GM23338 (cell line): ENCODE measurements at regions not wholly inside any gene's neighbourhood (a gene's known extent, or its start where the extent isn't known, plus 50 kb on each side); places are given as distances from the start of the nearest gene placed in this dataset.
A peak's percentile ranks its signal among the peaks of the same experiment; 100 is the strongest.

Experiments
- ATAC-seq: fragments of 200-7000 bp; cut with Tn5 transposase; 3 replicates; pipeline ENCODE4 v1.9.1; 2020
- DNase-seq: peaks from one replicate; pipeline ENCODE4 v3.0.0-alpha.2; 2015; ENCODE audit warnings: low spot score
- H2AFZ ChIP-seq: fragments of 200-600 bp; sonication (generic); 2 replicates; pipeline ENCODE4 v1.8.0; 2016; ENCODE audit warnings: antibody characterized with exemption, mild to moderate bottlenecking, moderate library complexity
- H3F3A ChIP-seq: fragments of 200-600 bp; sonication (generic); replicated peaks from 2 replicates; pipeline ENCODE4 v1.8.0; 2017; ENCODE audit warnings: antibody characterized with exemption, mixed run types, low read depth
- H3K27ac ChIP-seq: fragments of 200-600 bp; sonication (generic); 2 replicates; pipeline ENCODE4 v1.6.1; 2016; ENCODE audit warnings: low read depth
- H3K27me3 ChIP-seq: fragments of 200-600 bp; sonication (generic); 2 replicates; pipeline ENCODE4 v1.8.0; 2016; ENCODE audit warnings: mild to moderate bottlenecking, mixed run types, moderate library complexity; ENCODE audit not compliant: insufficient read depth
- H3K36me3 ChIP-seq: fragments of 200-600 bp; sonication (generic); 2 replicates; pipeline ENCODE4 v1.8.0; 2016; ENCODE audit warnings: mild to moderate bottlenecking; ENCODE audit not compliant: insufficient read depth
- H3K4me1 ChIP-seq: fragments of 200-600 bp; sonication (generic); 2 replicates; pipeline ENCODE4 v1.8.0; 2016; ENCODE audit warnings: mild to moderate bottlenecking, moderate library complexity; ENCODE audit not compliant: insufficient read depth
- H3K4me2 ChIP-seq: fragments of 200-600 bp; sonication (generic); 2 replicates; pipeline ENCODE4 v1.7.1; 2017; ENCODE audit warnings: mixed run types
- H3K4me3 ChIP-seq: fragments of 200-600 bp; sonication (generic); 2 replicates; pipeline ENCODE4 v1.6.1; 2016; ENCODE audit warnings: mixed run types
- H3K79me2 ChIP-seq: fragments of 200-600 bp; sonication (generic); replicated peaks from 2 replicates; pipeline ENCODE4 v1.8.0; 2017; ENCODE audit warnings: mild to moderate bottlenecking; ENCODE audit not compliant: insufficient read depth
- H3K9me2 ChIP-seq: fragments of 200-600 bp; sonication (generic); 2 replicates; pipeline ENCODE4 v1.8.0; 2017; ENCODE audit not compliant: insufficient read depth
- H4K20me1 ChIP-seq: fragments of 200-600 bp; sonication (generic); replicated peaks from 2 replicates; pipeline ENCODE4 v1.8.0; 2017; ENCODE audit warnings: mild to moderate bottlenecking; ENCODE audit not compliant: insufficient read depth
- H3K27ac Mint-ChIP-seq: 2 replicates; pipeline ENCODE4 v1.8.0; 2020; ENCODE audit warnings: inconsistent platforms, mild to moderate bottlenecking, moderate library complexity, mixed read lengths
- H3K27me3 Mint-ChIP-seq: 3 replicates; pipeline ENCODE4 v1.8.0; 2022; ENCODE audit warnings: low read depth, mild to moderate bottlenecking, moderate library complexity, mixed read lengths, inconsistent platforms; ENCODE audit not compliant: insufficient read depth, poor library complexity
- H3K36me3 Mint-ChIP-seq: 3 replicates; pipeline ENCODE4 v1.8.0; 2021; ENCODE audit warnings: low read depth, mild to moderate bottlenecking, inconsistent platforms, moderate library complexity, mixed read lengths
- H3K4me1 Mint-ChIP-seq: 3 replicates; pipeline ENCODE4 v1.8.0; 2020; ENCODE audit warnings: mild to moderate bottlenecking, inconsistent platforms, mixed read lengths
- H3K4me3 Mint-ChIP-seq: 3 replicates; pipeline ENCODE4 v1.8.0; 2021; ENCODE audit warnings: moderate library complexity, mild to moderate bottlenecking, inconsistent platforms, mixed read lengths
- H3K9me3 Mint-ChIP-seq: 3 replicates; pipeline ENCODE4 v1.8.0; 2020; ENCODE audit warnings: moderate library complexity, mild to moderate bottlenecking, inconsistent platforms, mixed read lengths
- CTCF ChIP-seq, 2 experiments: fragments of 200-600 bp in 1 of 2; sonication (generic) in 1 of 2; conservative IDR thresholded peaks; 2 replicates each; pipeline versions ENCODE4 v1.5.1 to v1.6.1; 2016 to 2017; ENCODE audit warnings: antibody characterized with exemption in 2 of 2, low read depth in 2 of 2, mild to moderate bottlenecking in 2 of 2, moderate library complexity in 1 of 2
- EZH2 ChIP-seq: fragments of 200-600 bp; sonication (generic); IDR thresholded peaks from one replicate; pipeline ENCODE4 v1.8.0; 2017; ENCODE audit warnings: antibody characterized with exemption, mild to moderate bottlenecking, low read depth; ENCODE audit not compliant: unreplicated experiment
- EZH2phosphoT487 ChIP-seq: fragments of 200-600 bp; sonication (generic); IDR thresholded peaks from one replicate; pipeline ENCODE4 v1.8.1; 2018; ENCODE audit warnings: antibody characterized with exemption; ENCODE audit not compliant: unreplicated experiment
- POLR2AphosphoS5 ChIP-seq: IDR thresholded peaks from 2 replicates; pipeline ENCODE4 v1.6.1; 2016; ENCODE audit warnings: antibody characterized with exemption, low read depth
- STAT1 ChIP-seq: IDR thresholded peaks from one replicate; pipeline ENCODE4 v1.6.1; 2016; ENCODE audit warnings: antibody characterized with exemption; ENCODE audit not compliant: unreplicated experiment
- ZNF331 ChIP-seq: fragments of 250-450 bp; sonication (Bioruptor Pico); IDR thresholded peaks from 2 replicates; pipeline ENCODE4 v1.5.0; 2020; ENCODE audit warnings: low read depth, mild to moderate bottlenecking, moderate library complexity
- ZNF462 ChIP-seq: fragments of 250-450 bp; sonication (Bioruptor Pico); IDR thresholded peaks from 2 replicates; pipeline ENCODE4 v1.5.0; 2020; ENCODE audit warnings: mild to moderate bottlenecking, moderate library complexity
- TF ChIP-seq, protein P1 (sequence below): IDR thresholded peaks from one replicate; pipeline ENCODE4 v1.6.1; 2018; ENCODE audit warnings: antibody characterized with exemption; ENCODE audit not compliant: unreplicated experiment

- TF ChIP-seq ZNF462 (CRISPR knock-in tag) (no peak), STAT1 (no peak), EZH2phosphoT487 (no peak)
These were observed 165.9 kb downstream of the KLF5 start (continued) for GRCh38 chr13:73224703-73225102.

- Mint-ChIP-seq H3K4me1 (peaks cover 4% of the 10 kb centered on the region; the same call in 2 of the 3 replicates), H3K27ac (no peak overlapping the region), H3K36me3 (no peaks in the 10 kb centered on the region), H3K27me3 (no peaks in the 10 kb centered on the region), H3K9me3 (no peaks in the 10 kb centered on the region), H3K4me3 (no peak overlapping the region)
- DNase-seq (no peak), ATAC-seq (no peak)
- no peaks in the 10 kb centered on the region for H3K79me2 ChIP-seq
- no peaks in the 10 kb centered on the region for H3K36me3 ChIP-seq
- H3K27me3 ChIP-seq = no peaks in the 10 kb centered on the region
- TF ChIP-seq POLR2AphosphoS5 = no peak
- no peaks in the 10 kb centered on the region for H3F3A ChIP-seq
- no peak overlapping the region for H3K4me2 ChIP-seq
- H3K9me2 ChIP-seq = no peaks in the 10 kb centered on the region
- H4K20me1 ChIP-seq = no peaks in the 10 kb centered on the region
- H3K4me1 ChIP-seq = no peaks in the 10 kb centered on the region
- H2AFZ ChIP-seq = no peak overlapping the region
- no peak overlapping the region for H3K27ac ChIP-seq
- no peak overlapping the region for H3K4me3 ChIP-seq
These were observed 164.6 kb downstream of the KLF5 start for GRCh38 chr13:73223372-73223781.

DNA sequence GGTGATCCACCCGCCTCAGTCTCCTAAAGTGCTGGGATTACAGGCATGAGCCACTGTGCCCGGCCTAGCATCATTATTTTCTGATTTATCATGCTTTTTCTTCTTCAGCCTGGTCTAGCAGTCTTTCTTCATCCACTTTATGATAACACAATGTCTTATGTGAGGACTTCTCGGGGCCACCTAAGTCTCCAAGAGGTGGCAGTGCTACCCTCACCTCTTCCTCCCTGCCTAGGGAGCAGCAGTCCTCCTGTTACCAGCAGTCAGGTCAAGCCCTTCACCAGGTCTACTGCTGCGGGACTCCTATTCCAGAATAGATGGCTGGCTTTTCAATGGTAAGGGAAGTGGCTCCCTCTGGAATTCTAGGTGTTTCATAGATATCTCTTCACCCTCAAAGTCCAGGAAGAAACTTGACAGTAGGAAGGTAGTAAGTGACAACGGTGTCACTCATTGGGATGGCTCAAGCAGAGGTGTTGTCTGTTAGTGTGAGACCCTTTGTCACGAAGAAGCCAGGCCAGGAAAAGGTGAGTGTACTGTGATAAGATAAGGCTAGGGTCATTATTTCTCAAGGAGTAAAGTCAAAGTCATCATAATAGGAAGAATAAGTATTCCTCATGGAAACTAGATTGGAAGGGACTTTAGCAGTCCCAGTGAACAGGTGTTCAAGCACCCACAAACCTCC, 164.0 kb downstream of the KLF5 start:
- no peaks in the 10 kb centered on the region for H3K9me3 Mint-ChIP-seq
- no peak overlapping the region for H3K27ac Mint-ChIP-seq
- no peaks in the 10 kb centered on the region for H3K36me3 Mint-ChIP-seq
- no peaks in the 10 kb centered on the region for H3K4me1 ChIP-seq
- no peaks in the 10 kb centered on the region for H3K79me2 ChIP-seq
- no peak overlapping the region for H3K4me3 Mint-ChIP-seq
- peaks cover 4% of the 10 kb centered on the region; the same call in 2 of the 3 replicates for H3K4me1 Mint-ChIP-seq
- no peak for ATAC-seq
- H3K27ac ChIP-seq = no peak overlapping the region
- H2AFZ ChIP-seq = no peak overlapping the region
- no peaks in the 10 kb centered on the region for H4K20me1 ChIP-seq
- no peaks in the 10 kb centered on the region for H3K36me3 ChIP-seq
- H3F3A ChIP-seq = no peaks in the 10 kb centered on the region
- H3K9me2 ChIP-seq = no peaks in the 10 kb centered on the region
- H3K4me3 ChIP-seq = no peak overlapping the region
- no peak for DNase-seq
- no peaks in the 10 kb centered on the region for H3K27me3 Mint-ChIP-seq
- no peaks in the 10 kb centered on the region for H3K27me3 ChIP-seq
- no peak overlapping the region for H3K4me2 ChIP-seq
- TF ChIP-seq EZH2 = no peak
- no peak for TF ChIP-seq ZNF331
- TF ChIP-seq, protein P1, sequence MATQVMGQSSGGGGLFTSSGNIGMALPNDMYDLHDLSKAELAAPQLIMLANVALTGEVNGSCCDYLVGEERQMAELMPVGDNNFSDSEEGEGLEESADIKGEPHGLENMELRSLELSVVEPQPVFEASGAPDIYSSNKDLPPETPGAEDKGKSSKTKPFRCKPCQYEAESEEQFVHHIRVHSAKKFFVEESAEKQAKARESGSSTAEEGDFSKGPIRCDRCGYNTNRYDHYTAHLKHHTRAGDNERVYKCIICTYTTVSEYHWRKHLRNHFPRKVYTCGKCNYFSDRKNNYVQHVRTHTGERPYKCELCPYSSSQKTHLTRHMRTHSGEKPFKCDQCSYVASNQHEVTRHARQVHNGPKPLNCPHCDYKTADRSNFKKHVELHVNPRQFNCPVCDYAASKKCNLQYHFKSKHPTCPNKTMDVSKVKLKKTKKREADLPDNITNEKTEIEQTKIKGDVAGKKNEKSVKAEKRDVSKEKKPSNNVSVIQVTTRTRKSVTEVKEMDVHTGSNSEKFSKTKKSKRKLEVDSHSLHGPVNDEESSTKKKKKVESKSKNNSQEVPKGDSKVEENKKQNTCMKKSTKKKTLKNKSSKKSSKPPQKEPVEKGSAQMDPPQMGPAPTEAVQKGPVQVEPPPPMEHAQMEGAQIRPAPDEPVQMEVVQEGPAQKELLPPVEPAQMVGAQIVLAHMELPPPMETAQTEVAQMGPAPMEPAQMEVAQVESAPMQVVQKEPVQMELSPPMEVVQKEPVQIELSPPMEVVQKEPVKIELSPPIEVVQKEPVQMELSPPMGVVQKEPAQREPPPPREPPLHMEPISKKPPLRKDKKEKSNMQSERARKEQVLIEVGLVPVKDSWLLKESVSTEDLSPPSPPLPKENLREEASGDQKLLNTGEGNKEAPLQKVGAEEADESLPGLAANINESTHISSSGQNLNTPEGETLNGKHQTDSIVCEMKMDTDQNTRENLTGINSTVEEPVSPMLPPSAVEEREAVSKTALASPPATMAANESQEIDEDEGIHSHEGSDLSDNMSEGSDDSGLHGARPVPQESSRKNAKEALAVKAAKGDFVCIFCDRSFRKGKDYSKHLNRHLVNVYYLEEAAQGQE = no peak
- TF ChIP-seq STAT1 = no peak
- no peak for TF ChIP-seq EZH2phosphoT487
- peak in 1 of 2 experiments; percentile 18; a peak in 1 of 4 replicates for TF ChIP-seq CTCF (conservative IDR thresholded peaks at IDR 0.05; ENCODE audit: low read depth in 2 of 2)
